DND-41 (cell line): ENCODE measurements at regions not wholly inside any gene's neighbourhood (a gene's known extent, or its start where the extent isn't known, plus 50 kb on each side); places are given as distances from the start of the nearest gene placed in this dataset.
A peak's percentile ranks its signal among the peaks of the same experiment; 100 is the strongest.

Source experiments
- ATAC-seq: fragments of 200-7000 bp; cut with Tn5 transposase; 3 replicates; pipeline ENCODE4 v1.9.1; 2021; ENCODE audit warnings: low read depth; ENCODE audit not compliant: insufficient read depth
- DNase-seq: peaks from one replicate; pipeline ENCODE4 v3.0.0-alpha.2; 2020
- H2AFZ ChIP-seq: 2 replicates; pipeline ENCODE4 v1.6.0; 2012; ENCODE audit warnings: low read depth, low read length
- H3K27ac ChIP-seq: 2 replicates; pipeline ENCODE4 v1.5.1; 2012; ENCODE audit warnings: low read length, inconsistent platforms
- H3K27me3 ChIP-seq: fragments of 200-600 bp; sonication (generic); 2 replicates; pipeline ENCODE4 v1.6.0; 2012; ENCODE audit warnings: low read length, mild to moderate bottlenecking, inconsistent platforms; ENCODE audit not compliant: insufficient read depth, poor library complexity
- H3K36me3 ChIP-seq: 2 replicates; pipeline ENCODE4 v1.5.1; 2012; ENCODE audit warnings: low read length, inconsistent platforms; ENCODE audit not compliant: insufficient read depth
- H3K4me1 ChIP-seq: 2 replicates; pipeline ENCODE4 v1.5.1; 2012; ENCODE audit warnings: mild to moderate bottlenecking, low read length; ENCODE audit not compliant: insufficient read depth
- H3K4me2 ChIP-seq: 2 replicates; pipeline ENCODE4 v1.6.0; 2012; ENCODE audit warnings: mild to moderate bottlenecking, moderate library complexity, low read length, inconsistent platforms; ENCODE audit not compliant: insufficient read depth
- H3K4me3 ChIP-seq, 2 experiments: fragments of 200-600 bp in 1 of 2; shearing (Covaris generic) in 1 of 2; 2 replicates each; pipeline ENCODE4 v1.5.1; 2012 to 2016; ENCODE audit warnings: inconsistent platforms in 2 of 2, low read length in 2 of 2, mild to moderate bottlenecking in 2 of 2, low read depth in 1 of 2, moderate library complexity in 1 of 2
- H3K79me2 ChIP-seq: 2 replicates; pipeline ENCODE4 v1.6.0; 2012; ENCODE audit warnings: low read length, inconsistent platforms; ENCODE audit not compliant: insufficient read depth
- H3K9ac ChIP-seq: 2 replicates; pipeline ENCODE4 v1.6.0; 2012; ENCODE audit warnings: low read depth, mild to moderate bottlenecking, inconsistent platforms, low read length, moderate library complexity
- H3K9me3 ChIP-seq: 2 replicates; pipeline ENCODE4 v1.5.1; 2012; ENCODE audit warnings: low read length, moderate library complexity, mild to moderate bottlenecking, inconsistent platforms; ENCODE audit not compliant: insufficient read depth, severe bottlenecking
- H4K20me1 ChIP-seq: 2 replicates; pipeline ENCODE4 v1.6.0; 2012; ENCODE audit warnings: low read length; ENCODE audit not compliant: insufficient read depth
- EZH2 ChIP-seq: IDR thresholded peaks from 3 replicates; pipeline ENCODE4 v1.6.1; 2012; ENCODE audit warnings: borderline replicate concordance, low read depth, mild to moderate bottlenecking, moderate library complexity, low read length, inconsistent platforms; ENCODE audit not compliant: severe bottlenecking
- TF ChIP-seq, protein P1 (sequence below): IDR thresholded peaks from 2 replicates; pipeline ENCODE4 v1.5.1; 2012; ENCODE audit warnings: borderline replicate concordance, low read length, moderate library complexity, mild to moderate bottlenecking; ENCODE audit not compliant: poor library complexity, severe bottlenecking; ENCODE audit errors: extremely low read depth

DNA sequence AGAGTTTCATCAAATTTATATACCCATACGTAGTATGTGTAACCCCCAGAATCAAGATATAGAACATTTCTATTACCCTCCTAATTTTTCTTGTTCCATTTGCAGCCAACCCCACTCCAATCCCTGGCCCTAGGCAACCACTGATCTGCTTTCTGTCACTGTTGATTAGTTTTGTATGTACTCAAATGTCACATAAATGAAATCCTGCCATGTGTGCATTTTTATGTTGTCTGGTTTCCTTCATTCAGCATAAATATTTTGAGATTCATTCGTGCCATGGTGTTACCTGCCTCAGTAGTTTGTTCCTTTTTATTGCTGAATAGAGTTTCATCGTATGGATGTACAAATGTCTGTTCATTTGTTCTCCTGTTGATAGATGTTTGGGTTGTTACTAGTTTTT is 126.3 kb downstream of the MID1IP1 start:
- Histone ChIP-seq H2AFZ (no peak overlapping the region), H3K4me1 (peaks cover 4% of the 10 kb centered on the region; the same call in 1 of the 2 replicates), H3K4me2 (no peak overlapping the region), H3K79me2 (no peaks in the 10 kb centered on the region), H4K20me1 (no peaks in the 10 kb centered on the region), H3K4me3 (no peak overlapping the region), H3K27ac (no peak overlapping the region), H3K9me3 (no peaks in the 10 kb centered on the region), H3K9ac (no peak overlapping the region), H3K36me3 (no peaks in the 10 kb centered on the region), H3K27me3 (no peaks in the 10 kb centered on the region)
- no peak for TF ChIP-seq EZH2
- TF ChIP-seq, protein P1, sequence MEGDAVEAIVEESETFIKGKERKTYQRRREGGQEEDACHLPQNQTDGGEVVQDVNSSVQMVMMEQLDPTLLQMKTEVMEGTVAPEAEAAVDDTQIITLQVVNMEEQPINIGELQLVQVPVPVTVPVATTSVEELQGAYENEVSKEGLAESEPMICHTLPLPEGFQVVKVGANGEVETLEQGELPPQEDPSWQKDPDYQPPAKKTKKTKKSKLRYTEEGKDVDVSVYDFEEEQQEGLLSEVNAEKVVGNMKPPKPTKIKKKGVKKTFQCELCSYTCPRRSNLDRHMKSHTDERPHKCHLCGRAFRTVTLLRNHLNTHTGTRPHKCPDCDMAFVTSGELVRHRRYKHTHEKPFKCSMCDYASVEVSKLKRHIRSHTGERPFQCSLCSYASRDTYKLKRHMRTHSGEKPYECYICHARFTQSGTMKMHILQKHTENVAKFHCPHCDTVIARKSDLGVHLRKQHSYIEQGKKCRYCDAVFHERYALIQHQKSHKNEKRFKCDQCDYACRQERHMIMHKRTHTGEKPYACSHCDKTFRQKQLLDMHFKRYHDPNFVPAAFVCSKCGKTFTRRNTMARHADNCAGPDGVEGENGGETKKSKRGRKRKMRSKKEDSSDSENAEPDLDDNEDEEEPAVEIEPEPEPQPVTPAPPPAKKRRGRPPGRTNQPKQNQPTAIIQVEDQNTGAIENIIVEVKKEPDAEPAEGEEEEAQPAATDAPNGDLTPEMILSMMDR = no peak
- DNase-seq = no peak
- no peak for ATAC-seq

DNA sequence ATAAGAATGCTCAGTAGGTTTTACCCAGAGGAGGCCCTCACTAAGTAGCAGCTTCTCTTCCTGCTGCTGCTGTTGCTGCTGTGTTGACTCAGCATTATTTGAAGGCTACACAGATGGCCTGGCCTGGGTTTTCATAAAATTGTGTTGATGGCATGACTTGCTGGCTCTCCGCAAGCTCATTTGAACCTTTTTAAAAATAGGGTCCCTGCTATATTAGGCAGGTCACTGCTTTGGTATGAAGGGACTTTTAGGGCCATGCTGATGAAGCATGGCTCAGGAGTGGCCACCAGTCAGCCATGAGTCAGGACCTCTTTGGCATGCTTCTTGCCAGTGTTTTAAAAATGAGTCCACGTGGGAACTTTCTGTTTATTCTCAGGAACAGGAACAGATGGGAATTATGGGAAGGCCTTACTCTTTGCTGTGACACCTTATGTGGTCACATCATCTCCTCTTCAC is 128.7 kb downstream of the MID1IP1 start:
- Histone ChIP-seq H3K9ac (no peak overlapping the region), H3K27ac (no peak overlapping the region; the same call in 1 of the 2 replicates)
- DNase-seq = peak; percentile 4

DNA sequence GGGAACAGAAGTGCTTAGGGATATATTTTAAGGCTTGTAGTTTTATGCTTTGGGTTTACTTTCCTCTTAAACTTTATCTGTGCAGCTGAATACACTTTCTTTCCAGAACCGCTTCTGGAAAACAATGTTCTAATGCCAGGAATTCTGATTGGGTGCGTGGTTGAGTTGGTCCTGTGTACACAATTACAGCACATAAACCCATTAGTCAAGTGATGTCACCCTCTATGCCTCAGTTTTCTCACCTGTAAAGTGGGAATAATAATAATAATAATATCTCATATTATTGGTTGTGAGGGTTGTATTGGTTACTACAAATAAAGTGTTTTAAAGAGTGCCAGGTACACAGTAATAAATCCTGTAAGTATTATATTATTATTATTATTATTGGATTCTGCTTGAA is 129.2 kb downstream of the MID1IP1 start:
- DNase-seq = no peak
- Histone ChIP-seq H3K36me3 (no peaks in the 10 kb centered on the region), H4K20me1 (no peaks in the 10 kb centered on the region), H3K27ac (no peak overlapping the region), H3K9ac (no peak overlapping the region), H3K27me3 (no peaks in the 10 kb centered on the region), H2AFZ (no peak overlapping the region), H3K9me3 (no peaks in the 10 kb centered on the region), H3K4me3 (no peak overlapping the region), H3K4me2 (no peak overlapping the region), H3K79me2 (no peaks in the 10 kb centered on the region), H3K4me1 (peaks cover 4% of the 10 kb centered on the region; the same call in 1 of the 2 replicates)
- TF ChIP-seq, protein P1 = no peak
- TF ChIP-seq EZH2 = no peak
- ATAC-seq = no peak

More for the DNA sequence above, 128.7 kb downstream of the MID1IP1 start:
- H3K79me2 ChIP-seq = no peaks in the 10 kb centered on the region
- TF ChIP-seq EZH2 = no peak
- TF ChIP-seq, protein P1 = no peak
- H3K36me3 ChIP-seq = no peaks in the 10 kb centered on the region
- H3K27me3 ChIP-seq = no peaks in the 10 kb centered on the region
- no peak overlapping the region for H3K4me3 ChIP-seq
- peaks cover 4% of the 10 kb centered on the region; the same call in 1 of the 2 replicates for H3K4me1 ChIP-seq
- H2AFZ ChIP-seq = no peak overlapping the region
- H3K9me3 ChIP-seq = no peaks in the 10 kb centered on the region
- H3K4me2 ChIP-seq = no peak overlapping the region
- no peaks in the 10 kb centered on the region for H4K20me1 ChIP-seq
- peak; percentile 65 for ATAC-seq

DNA sequence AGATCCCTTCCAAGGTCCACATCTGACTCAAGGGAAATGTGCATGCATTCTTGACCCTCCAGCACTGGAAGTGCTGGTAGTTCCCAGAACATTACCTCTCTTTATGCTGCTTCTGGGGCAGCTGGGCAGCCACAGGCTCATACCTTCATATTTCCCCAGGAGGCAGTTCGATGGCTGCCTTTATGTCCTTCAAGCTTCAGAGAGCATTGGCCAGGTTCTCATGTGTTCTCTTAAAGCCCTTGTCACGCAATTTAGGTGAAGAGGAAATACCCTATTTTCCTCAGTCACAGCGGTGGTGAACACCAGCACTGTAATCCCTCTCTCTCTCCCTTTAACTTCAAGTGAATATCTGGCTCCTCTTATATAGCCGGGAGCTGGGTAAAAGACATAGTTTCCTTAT is 134.3 kb downstream of the MID1IP1 start:
- H3K27ac ChIP-seq = no peak overlapping the region
- H3K4me1 ChIP-seq = no peaks in the 10 kb centered on the region
- no peaks in the 10 kb centered on the region for H4K20me1 ChIP-seq
- H3K27me3 ChIP-seq = no peaks in the 10 kb centered on the region
- TF ChIP-seq, protein P1 = no peak
- no peak for TF ChIP-seq EZH2
- H2AFZ ChIP-seq = no peak overlapping the region
- no peaks in the 10 kb centered on the region for H3K36me3 ChIP-seq
- no peak overlapping the region for H3K4me3 ChIP-seq
- H3K9me3 ChIP-seq = no peaks in the 10 kb centered on the region
- ATAC-seq = no peak
- H3K9ac ChIP-seq = no peak overlapping the region
- no peak for DNase-seq
- no peak overlapping the region for H3K4me2 ChIP-seq
- H3K79me2 ChIP-seq = no peaks in the 10 kb centered on the region
